ENCODE measurements at regions not wholly inside any gene's neighbourhood (a gene's known extent, or its start where the extent isn't known, plus 50 kb on each side); places are given as distances from the start of the nearest gene placed in this dataset.

GRCh38 chr12:93208011-93208410 lies 169.7 kb upstream of the NUDT4 start:
- no peak overlapping the region for H3K27ac ChIP-seq (ENCODE audit: low read depth, low read length)
- H3K18ac ChIP-seq (ENCODE audit: low read length), result no peak overlapping the region
- no peak overlapping the region for H2AK5ac ChIP-seq (ENCODE audit: low read length)
- H2BK120ac ChIP-seq (ENCODE audit: insufficient read depth, low read length, poor library complexity), result no peak overlapping the region
- H4K91ac ChIP-seq (ENCODE audit: low read depth, low read length), result no peak overlapping the region
- no peak overlapping the region for H3K14ac ChIP-seq (ENCODE audit: low read length)
- H3K36me3 ChIP-seq (ENCODE audit: control insufficient read depth in 1 of 2, insufficient read depth in 2 of 2, low read length in 2 of 2), result no peaks in the 10 kb centered on the region
- no peaks in the 10 kb centered on the region for H3K9me3 ChIP-seq (ENCODE audit: insufficient read depth, low read depth, low read length)
- H3K27me3 ChIP-seq (ENCODE audit: insufficient read depth, low read length), result no peaks in the 10 kb centered on the region
- no peaks in the 10 kb centered on the region for H3K79me2 ChIP-seq (ENCODE audit: control insufficient read depth, insufficient read depth, low read length, poor library complexity)
- H2BK5ac ChIP-seq (ENCODE audit: low read depth, low read length, poor library complexity), result no peak overlapping the region
- H3K4me1 ChIP-seq (ENCODE audit: control insufficient read depth in 1 of 2, insufficient read depth in 2 of 2, low read length in 2 of 2), result no peaks in the 10 kb centered on the region
- H4K12ac ChIP-seq (ENCODE audit: low read depth, low read length), result no peak overlapping the region
- H3K9ac ChIP-seq (ENCODE audit: low read length), result no peak overlapping the region
- no peaks in the 10 kb centered on the region for H3K79me1 ChIP-seq (ENCODE audit: low read length)
- H3K4ac ChIP-seq (ENCODE audit: low read depth, low read length), result no peak overlapping the region
- no CpG with 5 or more reads among the region's 1 CpG for WGBS (ENCODE audit: extremely low coverage, insufficient coverage, insufficient read length)
- H3K4me3 ChIP-seq (ENCODE audit: low read depth, low read length), result no peak overlapping the region
- H3K23ac ChIP-seq (ENCODE audit: low read length), result no peak overlapping the region
- H4K8ac ChIP-seq (ENCODE audit: low read depth, low read length), result no peak overlapping the region
- no peak for DNase-seq
- H2BK12ac ChIP-seq (ENCODE audit: low read length), result no peak overlapping the region
- H3K4me2 ChIP-seq (ENCODE audit: low read length), result no peak overlapping the region
- no peak overlapping the region for H2AFZ ChIP-seq (ENCODE audit: insufficient read depth, low read length, poor library complexity)

- DNase-seq, result peak in 1 of 2 donors; percentile 8
- Histone ChIP-seq H2BK120ac (ENCODE audit: insufficient read depth, low read length, poor library complexity) (no peak overlapping the region), H3K4me2 (ENCODE audit: low read length) (no peak overlapping the region), H3K27me3 (ENCODE audit: insufficient read depth, low read length) (no peaks in the 10 kb centered on the region), H2BK5ac (ENCODE audit: low read depth, low read length, poor library complexity) (no peak overlapping the region), H3K9me3 (ENCODE audit: insufficient read depth, low read depth, low read length) (no peaks in the 10 kb centered on the region), H3K27ac (ENCODE audit: low read depth, low read length) (no peak overlapping the region), H3K4ac (ENCODE audit: low read depth, low read length) (no peak overlapping the region), H2AK5ac (ENCODE audit: low read length) (no peak overlapping the region), H3K9ac (ENCODE audit: low read length) (no peak overlapping the region), H2AFZ (ENCODE audit: insufficient read depth, low read length, poor library complexity) (no peak overlapping the region), H2BK12ac (ENCODE audit: low read length) (no peak overlapping the region), H3K36me3 (ENCODE audit: control insufficient read depth in 1 of 2, insufficient read depth in 2 of 2, low read length in 2 of 2) (no peaks in the 10 kb centered on the region), H3K18ac (ENCODE audit: low read length) (no peak overlapping the region), H3K14ac (ENCODE audit: low read length) (no peak overlapping the region), H3K4me3 (ENCODE audit: low read depth, low read length) (no peak overlapping the region), H3K79me2 (ENCODE audit: control insufficient read depth, insufficient read depth, low read length, poor library complexity) (no peaks in the 10 kb centered on the region), H4K12ac (ENCODE audit: low read depth, low read length) (no peak overlapping the region), H4K8ac (ENCODE audit: low read depth, low read length) (no peak overlapping the region), H3K79me1 (ENCODE audit: low read length) (no peaks in the 10 kb centered on the region), H3K23ac (ENCODE audit: low read length) (no peak overlapping the region), H3K4me1 (ENCODE audit: control insufficient read depth in 1 of 2, insufficient read depth in 2 of 2, low read length in 2 of 2) (no peaks in the 10 kb centered on the region), H4K91ac (ENCODE audit: low read depth, low read length) (no peak overlapping the region)
- WGBS (ENCODE audit: extremely low coverage, insufficient coverage, insufficient read length), result no CpG with 5 or more reads among the region's 6 CpGs
Measured at GRCh38 chr12:93214523-93215289, 163.0 kb upstream of the NUDT4 start.

- Histone ChIP-seq H4K8ac (ENCODE audit: low read depth, low read length) (no peak overlapping the region), H3K27me3 (ENCODE audit: insufficient read depth, low read length) (no peaks in the 10 kb centered on the region), H3K9me3 (ENCODE audit: insufficient read depth, low read depth, low read length) (no peaks in the 10 kb centered on the region), H4K12ac (ENCODE audit: low read depth, low read length) (no peak overlapping the region), H4K91ac (ENCODE audit: low read depth, low read length) (no peak overlapping the region), H3K9ac (ENCODE audit: low read length) (no peak overlapping the region), H2AFZ (ENCODE audit: insufficient read depth, low read length, poor library complexity) (no peak overlapping the region), H2AK5ac (ENCODE audit: low read length) (no peak overlapping the region), H3K79me1 (ENCODE audit: low read length) (no peaks in the 10 kb centered on the region), H3K79me2 (ENCODE audit: control insufficient read depth, insufficient read depth, low read length, poor library complexity) (no peaks in the 10 kb centered on the region), H3K14ac (ENCODE audit: low read length) (no peak overlapping the region), H2BK120ac (ENCODE audit: insufficient read depth, low read length, poor library complexity) (no peak overlapping the region), H3K27ac (ENCODE audit: low read depth, low read length) (no peak overlapping the region), H3K36me3 (ENCODE audit: control insufficient read depth in 1 of 2, insufficient read depth in 2 of 2, low read length in 2 of 2) (no peaks in the 10 kb centered on the region), H3K4me3 (ENCODE audit: low read depth, low read length) (no peak overlapping the region), H3K18ac (ENCODE audit: low read length) (no peak overlapping the region), H2BK12ac (ENCODE audit: low read length) (no peak overlapping the region), H3K4ac (ENCODE audit: low read depth, low read length) (no peak overlapping the region), H2BK5ac (ENCODE audit: low read depth, low read length, poor library complexity) (no peak overlapping the region), H3K23ac (ENCODE audit: low read length) (no peak overlapping the region), H3K4me2 (ENCODE audit: low read length) (no peak overlapping the region), H3K4me1 (ENCODE audit: control insufficient read depth in 1 of 2, insufficient read depth in 2 of 2, low read length in 2 of 2) (no peaks in the 10 kb centered on the region)
- no CpG with 5 or more reads among the region's 1 CpG for WGBS (ENCODE audit: extremely low coverage, insufficient coverage, insufficient read length)
- DNase-seq, result no peak
Measured at GRCh38 chr12:93215290-93215678, 162.4 kb upstream of the NUDT4 start.

- Histone ChIP-seq H4K91ac (ENCODE audit: low read depth, low read length) (no peak overlapping the region), H2AK5ac (ENCODE audit: low read length) (no peak overlapping the region), H3K79me2 (ENCODE audit: control insufficient read depth, insufficient read depth, low read length, poor library complexity) (no peaks in the 10 kb centered on the region), H2AFZ (ENCODE audit: insufficient read depth, low read length, poor library complexity) (no peak overlapping the region), H4K8ac (ENCODE audit: low read depth, low read length) (no peak overlapping the region), H3K23ac (ENCODE audit: low read length) (no peak overlapping the region), H3K14ac (ENCODE audit: low read length) (no peak overlapping the region), H2BK5ac (ENCODE audit: low read depth, low read length, poor library complexity) (no peak overlapping the region), H2BK120ac (ENCODE audit: insufficient read depth, low read length, poor library complexity) (no peak overlapping the region), H3K9ac (ENCODE audit: low read length) (no peak overlapping the region), H3K9me3 (ENCODE audit: insufficient read depth, low read depth, low read length) (no peaks in the 10 kb centered on the region), H3K18ac (ENCODE audit: low read length) (no peak overlapping the region), H3K36me3 (ENCODE audit: control insufficient read depth in 1 of 2, insufficient read depth in 2 of 2, low read length in 2 of 2) (no peaks in the 10 kb centered on the region), H3K4ac (ENCODE audit: low read depth, low read length) (no peak overlapping the region), H3K27me3 (ENCODE audit: insufficient read depth, low read length) (no peaks in the 10 kb centered on the region), H3K4me2 (ENCODE audit: low read length) (no peak overlapping the region), H3K27ac (ENCODE audit: low read depth, low read length) (no peak overlapping the region), H2BK12ac (ENCODE audit: low read length) (no peak overlapping the region), H3K4me3 (ENCODE audit: low read depth, low read length) (no peak overlapping the region), H3K4me1 (ENCODE audit: control insufficient read depth in 1 of 2, insufficient read depth in 2 of 2, low read length in 2 of 2) (no peaks in the 10 kb centered on the region), H4K12ac (ENCODE audit: low read depth, low read length) (no peak overlapping the region), H3K79me1 (ENCODE audit: low read length) (no peaks in the 10 kb centered on the region)
- WGBS (ENCODE audit: extremely low coverage, insufficient coverage, insufficient read length), result no CpG with 5 or more reads among the region's 2 CpGs
- DNase-seq, result no peak
Measured at GRCh38 chr12:93219947-93220346, 157.8 kb upstream of the NUDT4 start.
